MM.1S (cell line): ENCODE measurements at regions not wholly inside any gene's neighbourhood (a gene's known extent, or its start where the extent isn't known, plus 50 kb on each side); places are given as distances from the start of the nearest gene placed in this dataset.

Source experiments
- CTCF ChIP-seq: fragments of 300-600 bp; sonication (generic); IDR thresholded peaks from 2 replicates; pipeline ENCODE4 v1.5.1; 2016; ENCODE audit warnings: antibody characterized with exemption, low read length, mixed read lengths
- EZH2 ChIP-seq: fragments of 300-600 bp; sonication (generic); optimal IDR thresholded peaks from 2 replicates; pipeline ENCODE3; 2017; ENCODE audit warnings: low read depth, mild to moderate bottlenecking, antibody characterized with exemption, low read length, mixed read lengths
- EZH2phosphoT487 ChIP-seq: fragments of 300-600 bp; sonication (generic); IDR thresholded peaks from 2 replicates; pipeline ENCODE4 v1.6.1; 2018; ENCODE audit warnings: antibody characterized with exemption, low read length

DNA sequence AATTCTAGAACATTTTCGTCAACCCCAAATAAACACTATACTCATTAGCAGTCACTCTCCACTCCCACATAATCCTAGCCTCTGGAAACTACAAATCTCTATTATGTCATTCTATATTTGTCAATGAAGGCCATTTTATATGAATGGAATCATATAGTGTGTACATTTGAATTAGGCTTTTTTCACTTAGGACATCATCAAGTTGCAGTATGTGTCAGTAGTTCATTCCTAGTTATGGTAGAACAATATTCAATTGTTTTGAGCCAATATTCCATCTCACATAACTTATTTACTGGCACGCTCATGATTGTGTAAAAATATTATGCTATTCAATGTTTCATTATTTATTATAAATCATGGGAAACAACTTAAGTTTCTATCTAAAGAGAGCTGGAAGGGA lies 1610.4 kb upstream of the MIR17HG start:
- TF ChIP-seq CTCF (no peak), EZH2 (no peak), EZH2phosphoT487 (no peak)
